WI38 (cell line): ENCODE measurements at regions not wholly inside any gene's neighbourhood (a gene's known extent, or its start where the extent isn't known, plus 50 kb on each side); places are given as distances from the start of the nearest gene placed in this dataset.

Experiments
- H3K4me3 ChIP-seq: 2 replicates; pipeline ENCODE4 v1.5.1; 2011; ENCODE audit warnings: low read depth, mild to moderate bottlenecking, control low read depth, low read length
- TF ChIP-seq, protein P1 (sequence below): IDR thresholded peaks from 2 replicates; pipeline ENCODE4 v1.5.1; 2012; ENCODE audit warnings: low read depth, mild to moderate bottlenecking, control low read depth, low read length

DNA sequence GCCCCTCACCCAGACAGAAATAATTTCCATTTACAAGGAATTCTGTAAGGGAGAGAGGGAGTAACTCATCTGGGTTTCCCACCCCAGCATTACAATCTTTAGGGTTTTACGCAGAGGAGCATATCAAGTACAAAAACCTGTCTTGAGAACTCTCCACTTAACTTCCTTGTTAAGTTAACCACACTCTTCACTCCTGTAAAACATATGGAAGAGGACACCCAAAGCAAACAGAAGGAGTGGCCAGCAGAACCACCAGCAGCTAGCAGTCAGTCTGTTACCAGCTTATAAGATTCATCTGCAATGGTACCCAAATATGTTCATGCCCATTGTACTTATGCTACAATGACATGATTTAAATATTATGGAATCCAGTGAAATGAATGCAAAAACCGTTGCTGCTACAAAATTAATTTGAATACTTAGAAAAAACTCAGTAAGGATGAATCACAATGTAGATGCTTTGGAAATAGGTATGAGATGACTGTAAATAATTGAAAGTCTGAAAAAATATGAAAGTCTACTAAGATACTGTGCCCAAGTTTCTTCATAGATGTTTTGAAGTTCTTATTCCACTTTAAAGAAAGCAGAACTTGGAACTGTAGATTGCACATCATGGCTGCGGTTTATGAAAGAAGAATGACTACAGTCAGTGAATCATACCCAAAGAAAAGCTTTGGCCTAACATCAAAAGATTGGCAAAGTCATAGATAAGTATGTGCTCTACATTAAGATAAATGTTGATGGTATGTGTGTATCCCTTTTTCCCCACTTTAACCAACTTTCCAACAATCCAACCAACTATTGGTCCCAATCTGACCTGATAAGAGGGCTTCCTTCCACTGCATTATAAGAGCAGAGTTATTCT, 233.6 kb downstream of the ACTL7B start:
- H3K4me3 ChIP-seq = no peak overlapping the region
- TF ChIP-seq, protein P1, sequence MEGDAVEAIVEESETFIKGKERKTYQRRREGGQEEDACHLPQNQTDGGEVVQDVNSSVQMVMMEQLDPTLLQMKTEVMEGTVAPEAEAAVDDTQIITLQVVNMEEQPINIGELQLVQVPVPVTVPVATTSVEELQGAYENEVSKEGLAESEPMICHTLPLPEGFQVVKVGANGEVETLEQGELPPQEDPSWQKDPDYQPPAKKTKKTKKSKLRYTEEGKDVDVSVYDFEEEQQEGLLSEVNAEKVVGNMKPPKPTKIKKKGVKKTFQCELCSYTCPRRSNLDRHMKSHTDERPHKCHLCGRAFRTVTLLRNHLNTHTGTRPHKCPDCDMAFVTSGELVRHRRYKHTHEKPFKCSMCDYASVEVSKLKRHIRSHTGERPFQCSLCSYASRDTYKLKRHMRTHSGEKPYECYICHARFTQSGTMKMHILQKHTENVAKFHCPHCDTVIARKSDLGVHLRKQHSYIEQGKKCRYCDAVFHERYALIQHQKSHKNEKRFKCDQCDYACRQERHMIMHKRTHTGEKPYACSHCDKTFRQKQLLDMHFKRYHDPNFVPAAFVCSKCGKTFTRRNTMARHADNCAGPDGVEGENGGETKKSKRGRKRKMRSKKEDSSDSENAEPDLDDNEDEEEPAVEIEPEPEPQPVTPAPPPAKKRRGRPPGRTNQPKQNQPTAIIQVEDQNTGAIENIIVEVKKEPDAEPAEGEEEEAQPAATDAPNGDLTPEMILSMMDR = no peak

DNA sequence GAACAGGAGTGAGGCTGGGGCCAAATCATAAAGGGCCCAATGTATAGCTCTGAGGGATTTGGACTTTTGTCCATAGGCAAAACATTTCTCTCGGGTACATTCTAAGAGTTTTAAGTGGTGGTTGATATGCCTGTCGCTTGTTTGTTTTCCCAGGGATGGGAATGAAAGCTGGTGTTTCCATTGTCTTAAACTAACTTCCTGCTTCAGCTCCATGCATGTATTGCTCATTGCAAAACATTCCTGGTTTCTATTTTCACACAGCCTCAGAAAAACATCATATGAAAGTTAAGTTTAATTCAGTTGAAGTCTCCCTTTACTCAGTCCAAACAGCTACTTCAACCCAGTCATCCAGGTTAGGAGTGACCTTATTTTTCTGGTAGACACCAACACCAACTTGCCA, 235.0 kb downstream of the ACTL7B start:
- no peak overlapping the region for H3K4me3 ChIP-seq
- TF ChIP-seq, protein P1 = no peak

DNA sequence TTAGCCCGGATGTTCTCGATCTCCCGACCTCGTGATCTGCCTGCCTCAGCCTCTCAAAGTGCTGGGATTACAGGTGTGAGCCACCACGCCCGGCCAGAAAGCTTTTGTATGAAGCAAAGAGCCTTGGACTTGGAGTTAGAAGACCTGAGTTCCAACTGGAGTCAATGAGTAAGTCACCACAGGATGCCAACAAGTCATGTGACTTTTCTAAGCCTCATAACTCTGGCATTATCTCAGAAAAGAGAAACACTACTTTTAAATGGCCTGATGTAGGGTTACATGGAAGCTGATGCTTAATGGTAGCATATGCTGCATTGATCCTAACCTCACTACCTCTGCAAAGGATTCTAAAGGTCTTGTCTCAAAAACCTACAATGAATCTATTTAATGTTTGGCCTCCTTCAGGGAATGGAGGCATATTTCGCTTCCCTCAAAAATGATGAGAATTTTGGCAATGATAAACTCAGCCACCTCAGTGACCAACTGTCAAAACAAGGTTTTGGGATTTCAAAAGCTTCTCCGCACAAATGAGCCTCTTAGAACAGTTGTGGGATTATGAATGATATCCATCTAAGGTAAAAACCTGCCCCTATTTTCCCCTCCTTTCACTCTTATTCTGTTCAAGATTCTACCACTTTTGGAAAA, 236.8 kb downstream of the ACTL7B start:
- TF ChIP-seq, protein P1 = no peak
- no peak overlapping the region for H3K4me3 ChIP-seq

DNA sequence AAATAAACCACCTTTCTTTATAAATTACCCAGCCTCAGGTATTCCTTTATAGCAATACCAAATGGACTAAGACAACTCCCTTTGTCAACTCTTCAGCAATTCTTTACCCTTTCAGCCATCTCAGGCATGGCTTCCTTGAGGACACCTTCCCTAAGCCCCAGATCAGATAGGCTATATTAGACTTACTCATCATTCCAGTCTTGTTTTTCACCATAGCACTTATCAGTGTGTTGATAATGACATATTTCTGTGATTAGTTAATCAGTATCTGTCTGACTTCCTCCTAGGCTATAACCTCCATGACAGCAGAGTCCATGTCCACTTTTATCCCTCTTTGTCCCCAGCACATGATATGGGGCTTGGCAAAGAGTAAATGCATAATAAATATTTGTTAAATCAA, 238.1 kb downstream of the ACTL7B start:
- H3K4me3 ChIP-seq = no peak overlapping the region
- TF ChIP-seq, protein P1 = no peak

DNA sequence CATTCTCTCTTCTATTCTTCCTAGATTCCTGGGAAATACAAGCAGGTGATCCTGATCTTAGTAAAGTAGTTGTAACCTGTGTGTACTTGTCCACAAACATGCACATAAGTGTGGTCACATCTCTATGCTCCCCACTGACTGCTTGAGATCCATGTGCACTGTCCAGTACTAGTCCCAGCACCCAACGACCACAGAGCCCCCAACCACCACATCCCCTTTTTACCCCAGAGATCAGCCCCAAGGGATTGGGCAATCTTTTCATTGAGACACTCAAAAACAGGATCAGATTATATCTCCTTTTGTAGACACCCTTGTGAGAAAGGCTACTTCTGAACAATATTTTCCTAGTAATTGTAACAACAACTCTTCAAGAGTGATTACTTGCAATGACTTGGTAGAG, 240.6 kb downstream of the ACTL7B start:
- H3K4me3 ChIP-seq = no peak overlapping the region
- TF ChIP-seq, protein P1 = no peak

DNA sequence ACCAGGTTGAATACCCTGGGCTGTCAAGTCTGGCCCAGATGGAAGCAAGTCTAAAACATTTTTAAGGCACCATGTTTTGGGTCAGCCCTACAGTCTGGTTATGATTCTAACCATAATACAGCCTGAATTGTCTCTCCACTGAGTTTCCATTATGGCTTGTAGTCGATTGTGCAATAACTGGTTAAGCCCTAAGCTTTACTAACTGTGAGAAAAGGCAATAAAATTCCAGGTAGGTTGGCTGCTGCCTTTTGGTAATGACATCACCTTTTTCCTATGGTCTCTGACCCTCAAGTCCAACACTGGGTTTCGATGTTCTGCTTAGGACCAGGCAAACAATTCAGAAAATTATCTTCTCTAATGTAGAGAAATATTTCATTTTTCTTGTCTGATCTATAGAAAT, 243.3 kb downstream of the ACTL7B start:
- TF ChIP-seq, protein P1 = no peak
- H3K4me3 ChIP-seq = no peak overlapping the region

DNA sequence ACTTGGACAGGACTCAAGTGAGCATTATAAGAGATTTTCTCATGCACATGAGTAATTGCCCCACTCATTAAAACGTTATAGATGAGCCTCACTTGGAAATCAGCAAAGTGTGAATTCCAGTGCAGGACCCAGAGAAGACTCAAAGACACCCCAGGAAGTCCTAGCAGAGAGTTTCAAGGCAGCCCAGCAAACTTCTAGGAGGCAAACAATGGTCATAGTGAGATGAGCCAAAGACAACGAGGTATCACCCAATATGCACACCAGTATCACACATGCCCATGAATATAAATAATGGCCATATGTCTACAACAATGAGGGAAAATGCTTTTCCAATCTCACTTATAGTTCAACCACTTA, 245.9 kb downstream of the ACTL7B start:
- TF ChIP-seq, protein P1 = no peak
- H3K4me3 ChIP-seq = no peak overlapping the region
